GM12874 (cell line): ENCODE measurements at regions not wholly inside any gene's neighbourhood (a gene's known extent, or its start where the extent isn't known, plus 50 kb on each side); places are given as distances from the start of the nearest gene placed in this dataset.

Source experiments
- TF ChIP-seq, protein P1 (sequence below): IDR thresholded peaks from 2 replicates; pipeline ENCODE4 v1.5.1; 2011; ENCODE audit warnings: low read depth, mild to moderate bottlenecking, control low read depth, low read length, moderate library complexity; ENCODE audit not compliant: insufficient read depth

- TF ChIP-seq, protein P1, sequence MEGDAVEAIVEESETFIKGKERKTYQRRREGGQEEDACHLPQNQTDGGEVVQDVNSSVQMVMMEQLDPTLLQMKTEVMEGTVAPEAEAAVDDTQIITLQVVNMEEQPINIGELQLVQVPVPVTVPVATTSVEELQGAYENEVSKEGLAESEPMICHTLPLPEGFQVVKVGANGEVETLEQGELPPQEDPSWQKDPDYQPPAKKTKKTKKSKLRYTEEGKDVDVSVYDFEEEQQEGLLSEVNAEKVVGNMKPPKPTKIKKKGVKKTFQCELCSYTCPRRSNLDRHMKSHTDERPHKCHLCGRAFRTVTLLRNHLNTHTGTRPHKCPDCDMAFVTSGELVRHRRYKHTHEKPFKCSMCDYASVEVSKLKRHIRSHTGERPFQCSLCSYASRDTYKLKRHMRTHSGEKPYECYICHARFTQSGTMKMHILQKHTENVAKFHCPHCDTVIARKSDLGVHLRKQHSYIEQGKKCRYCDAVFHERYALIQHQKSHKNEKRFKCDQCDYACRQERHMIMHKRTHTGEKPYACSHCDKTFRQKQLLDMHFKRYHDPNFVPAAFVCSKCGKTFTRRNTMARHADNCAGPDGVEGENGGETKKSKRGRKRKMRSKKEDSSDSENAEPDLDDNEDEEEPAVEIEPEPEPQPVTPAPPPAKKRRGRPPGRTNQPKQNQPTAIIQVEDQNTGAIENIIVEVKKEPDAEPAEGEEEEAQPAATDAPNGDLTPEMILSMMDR, result no peak
These were observed 112.8 kb upstream of the RBMS3 start for GRCh38 chr3:29168081-29168480.

- TF ChIP-seq, protein P1, result no peak
These were observed 112.2 kb upstream of the RBMS3 start for GRCh38 chr3:29168696-29169095.

GRCh38 chr3:29169451-29169850, 111.4 kb upstream of the RBMS3 start:
- TF ChIP-seq, protein P1, result no peak

DNA sequence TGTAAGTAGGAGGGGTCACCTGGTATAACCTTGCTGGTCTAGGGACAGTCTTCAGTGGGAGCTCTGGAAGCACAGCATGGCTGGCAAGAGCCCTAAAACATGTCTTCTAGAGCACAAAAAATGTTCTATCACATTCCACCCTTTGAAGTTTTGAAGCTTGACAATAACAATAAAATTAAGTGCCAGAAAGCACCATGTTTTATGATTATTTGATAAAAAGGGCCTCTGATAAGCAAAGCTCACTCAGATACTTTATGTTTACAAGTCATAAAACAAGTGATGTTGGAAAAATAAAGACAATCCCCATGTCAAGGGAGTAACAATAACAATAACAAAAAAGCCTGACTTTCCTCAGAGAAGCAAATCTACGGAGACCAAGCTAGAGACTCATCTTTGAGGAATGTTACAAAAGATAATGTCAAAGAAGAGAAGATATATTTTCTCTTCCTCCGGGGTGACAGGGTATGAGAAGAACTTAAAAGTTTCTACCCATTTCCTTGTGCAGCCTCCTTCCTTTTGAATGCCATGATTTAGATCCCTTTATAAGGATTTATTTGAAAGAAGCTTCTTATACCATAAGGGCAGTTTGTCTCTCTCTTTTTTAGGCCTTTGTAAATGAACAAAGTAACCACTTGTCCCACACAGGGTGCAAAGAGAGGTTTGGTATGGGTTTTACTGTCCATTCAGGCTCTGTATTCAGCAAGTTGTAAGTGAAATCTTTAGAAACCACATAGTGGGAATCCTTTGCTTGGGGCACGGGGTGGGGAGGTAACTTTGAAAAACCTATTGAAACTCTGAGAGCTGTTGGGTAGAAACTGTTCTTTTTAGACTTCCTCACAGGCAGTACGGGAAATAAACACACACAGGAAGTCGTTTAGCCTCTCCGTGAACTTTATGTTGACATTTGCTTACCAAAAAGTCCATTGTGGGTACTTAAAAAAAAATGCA, 109.6 kb upstream of the RBMS3 start:
- TF ChIP-seq, protein P1, result no peak

GRCh38 chr3:29176501-29176900, 104.4 kb upstream of the RBMS3 start:
- TF ChIP-seq, protein P1, result no peak

GRCh38 chr3:29178809-29179793, 101.8 kb upstream of the RBMS3 start:
- TF ChIP-seq, protein P1, result no peak
